ENCODE measurements at regions not wholly inside any gene's neighbourhood (a gene's known extent, or its start where the extent isn't known, plus 50 kb on each side); places are given as distances from the start of the nearest gene placed in this dataset.
"Not testable (repeated sequence)": the region's sequence is repeated elsewhere in the genome, so short reads cannot be mapped to it uniquely, and the experiment has no call there.

GRCh38 chr1:60668585-60668984, 413.8 kb upstream of the NFIA start:
- no peak for DNase-seq (ENCODE audit: low read depth in 3 of 3)

- no peak for DNase-seq (ENCODE audit: low read depth in 3 of 3)
Measured at GRCh38 chr1:60665311-60665710, 417.1 kb upstream of the NFIA start.

- no peak for DNase-seq (ENCODE audit: low read depth in 3 of 3)
Measured at GRCh38 chr1:60664086-60664625, 418.2 kb upstream of the NFIA start.

- DNase-seq (ENCODE audit: low read depth in 3 of 3) = no peak
Measured at GRCh38 chr1:60662486-60663044, 419.8 kb upstream of the NFIA start.

- DNase-seq (ENCODE audit: low read depth in 3 of 3) = no peak
Measured at GRCh38 chr1:60657926-60658325, 424.4 kb upstream of the NFIA start.

GRCh38 chr1:60655679-60656355, 426.5 kb upstream of the NFIA start:
- DNase-seq (ENCODE audit: low read depth in 3 of 3) = no peak

GRCh38 chr1:60640033-60640551, 442.3 kb upstream of the NFIA start:
- DNase-seq (ENCODE audit: low read depth in 3 of 3) = not testable (repeated sequence)

GRCh38 chr1:60639287-60639686, 443.1 kb upstream of the NFIA start:
- DNase-seq (ENCODE audit: low read depth in 3 of 3) = no peak

GRCh38 chr1:60637651-60638050, 444.7 kb upstream of the NFIA start:
- DNase-seq (ENCODE audit: low read depth in 3 of 3) = no peak

- DNase-seq (ENCODE audit: low read depth in 3 of 3) = no peak
Measured at GRCh38 chr1:60636946-60637345, 445.4 kb upstream of the NFIA start.

GRCh38 chr1:60634106-60634505, 448.3 kb upstream of the NFIA start:
- DNase-seq (ENCODE audit: low read depth in 3 of 3) = no peak

GRCh38 chr1:60622486-60622885, 459.9 kb upstream of the NFIA start:
- DNase-seq (ENCODE audit: low read depth in 3 of 3) = no peak

GRCh38 chr1:60621368-60621851, 461.0 kb upstream of the NFIA start:
- DNase-seq (ENCODE audit: low read depth in 3 of 3) = no peak

GRCh38 chr1:60620087-60620486, 462.3 kb upstream of the NFIA start:
- no peak for DNase-seq (ENCODE audit: low read depth in 3 of 3)

GRCh38 chr1:60619581-60619980, 462.8 kb upstream of the NFIA start:
- no peak for DNase-seq (ENCODE audit: low read depth in 3 of 3)

- no peak for DNase-seq (ENCODE audit: low read depth in 3 of 3)
Measured at GRCh38 chr1:60615666-60616065, 466.7 kb upstream of the NFIA start.

GRCh38 chr1:60612790-60613189, 469.6 kb upstream of the NFIA start:
- no peak for DNase-seq (ENCODE audit: low read depth in 3 of 3)

- not testable (repeated sequence) for DNase-seq (ENCODE audit: low read depth in 3 of 3)
Measured at GRCh38 chr1:60606921-60607320, 475.4 kb upstream of the NFIA start.

GRCh38 chr1:60600532-60600931, 481.8 kb upstream of the NFIA start:
- DNase-seq (ENCODE audit: low read depth in 3 of 3) = no peak

GRCh38 chr1:60599574-60599973, 482.8 kb upstream of the NFIA start:
- DNase-seq (ENCODE audit: low read depth in 3 of 3) = no peak

- no peak for DNase-seq (ENCODE audit: low read depth in 3 of 3)
Measured at GRCh38 chr1:60598041-60598910, 484.1 kb upstream of the NFIA start.

All from stimulated activated CD4-positive, alpha-beta T cell treated with anti-CD3 and anti-CD28 coated beads, TNF-alpha, amount 100 ng/mL, for 4 hours (primary cell).